HEK293T (cell line): ENCODE measurements at regions not wholly inside any gene's neighbourhood (a gene's known extent, or its start where the extent isn't known, plus 50 kb on each side); places are given as distances from the start of the nearest gene placed in this dataset.

ENCODE experiments used
- BHLHE40 ChIP-seq: fragments of 450-650 bp; IDR thresholded peaks from 2 replicates; pipeline ENCODE4 v1.6.1; 2016; ENCODE audit warnings: mild to moderate bottlenecking, moderate library complexity, borderline replicate concordance
- ELF4 ChIP-seq: fragments of 450-650 bp; IDR thresholded peaks from 2 replicates; pipeline ENCODE4 v1.6.1; 2017; ENCODE audit warnings: antibody characterized with exemption
- FOXM1 ChIP-seq: fragments of 450-650 bp; IDR thresholded peaks from 2 replicates; pipeline ENCODE4 v1.6.1; 2017; ENCODE audit warnings: mild to moderate bottlenecking, borderline replicate concordance
- HDGF ChIP-seq: fragments of 450-650 bp; IDR thresholded peaks from 2 replicates; pipeline ENCODE4 v1.6.1; 2017; ENCODE audit warnings: antibody characterized with exemption, borderline replicate concordance
- L3MBTL2 ChIP-seq: fragments of 450-650 bp; conservative IDR thresholded peaks from 2 replicates; pipeline ENCODE4 v1.6.1; 2016; ENCODE audit warnings: mild to moderate bottlenecking
- LEF1 ChIP-seq: fragments of 450-650 bp; IDR thresholded peaks from 2 replicates; pipeline ENCODE4 v1.6.1; 2017; ENCODE audit warnings: mild to moderate bottlenecking, borderline replicate concordance
- SP1 ChIP-seq: fragments of 450-650 bp; IDR thresholded peaks from 2 replicates; pipeline ENCODE4 v1.6.1; 2017

DNA sequence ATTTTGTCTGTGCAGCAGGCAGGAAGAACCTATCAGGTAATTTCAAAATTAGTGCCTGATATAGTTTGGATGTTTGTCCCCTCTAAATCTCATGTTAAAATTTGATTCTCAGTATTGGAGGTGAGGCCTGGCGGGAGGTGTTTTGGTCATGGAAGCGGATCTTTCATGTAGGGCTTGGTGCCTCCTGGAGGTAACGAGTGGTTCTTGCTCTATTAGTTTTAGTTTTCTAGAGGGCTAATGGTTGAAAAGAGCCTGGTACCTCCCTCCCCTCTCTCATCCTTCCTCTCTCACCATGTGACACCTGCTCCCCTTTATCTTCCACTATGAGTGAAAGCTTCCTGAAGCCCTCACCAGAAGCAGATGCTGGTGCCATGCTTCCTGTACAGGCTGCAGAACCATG, 106.3 kb downstream of the DRD1 start:
- TF ChIP-seq FOXM1: no peak
- no peak for TF ChIP-seq SP1
- TF ChIP-seq L3MBTL2: no peak
- TF ChIP-seq LEF1: no peak
- no peak for TF ChIP-seq BHLHE40
- no peak for TF ChIP-seq HDGF
- no peak for TF ChIP-seq ELF4
